ENCODE measurements at regions not wholly inside any gene's neighbourhood (a gene's known extent, or its start where the extent isn't known, plus 50 kb on each side); places are given as distances from the start of the nearest gene placed in this dataset.

DNA sequence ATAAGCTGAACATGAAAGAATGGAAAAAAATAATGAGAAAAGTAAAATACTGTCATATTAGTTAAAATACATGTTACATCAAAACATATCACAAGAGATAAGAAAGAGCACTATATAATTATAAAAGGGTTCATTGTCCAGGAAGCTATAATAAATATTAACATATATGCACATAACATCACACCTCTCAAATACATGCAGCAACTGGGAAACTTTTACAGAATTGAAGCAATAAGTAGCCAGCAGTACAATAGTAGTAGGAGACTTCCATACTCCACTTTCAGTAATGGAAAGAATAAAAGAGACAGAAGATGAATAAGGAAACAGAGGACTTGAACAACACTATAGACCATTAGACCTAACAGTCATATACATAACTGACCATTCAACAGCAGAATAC is 90.4 kb downstream of the AHSP start:
- TF ChIP-seq, protein P1, sequence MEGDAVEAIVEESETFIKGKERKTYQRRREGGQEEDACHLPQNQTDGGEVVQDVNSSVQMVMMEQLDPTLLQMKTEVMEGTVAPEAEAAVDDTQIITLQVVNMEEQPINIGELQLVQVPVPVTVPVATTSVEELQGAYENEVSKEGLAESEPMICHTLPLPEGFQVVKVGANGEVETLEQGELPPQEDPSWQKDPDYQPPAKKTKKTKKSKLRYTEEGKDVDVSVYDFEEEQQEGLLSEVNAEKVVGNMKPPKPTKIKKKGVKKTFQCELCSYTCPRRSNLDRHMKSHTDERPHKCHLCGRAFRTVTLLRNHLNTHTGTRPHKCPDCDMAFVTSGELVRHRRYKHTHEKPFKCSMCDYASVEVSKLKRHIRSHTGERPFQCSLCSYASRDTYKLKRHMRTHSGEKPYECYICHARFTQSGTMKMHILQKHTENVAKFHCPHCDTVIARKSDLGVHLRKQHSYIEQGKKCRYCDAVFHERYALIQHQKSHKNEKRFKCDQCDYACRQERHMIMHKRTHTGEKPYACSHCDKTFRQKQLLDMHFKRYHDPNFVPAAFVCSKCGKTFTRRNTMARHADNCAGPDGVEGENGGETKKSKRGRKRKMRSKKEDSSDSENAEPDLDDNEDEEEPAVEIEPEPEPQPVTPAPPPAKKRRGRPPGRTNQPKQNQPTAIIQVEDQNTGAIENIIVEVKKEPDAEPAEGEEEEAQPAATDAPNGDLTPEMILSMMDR (IDR thresholded peaks at IDR 0.05): no peak
- no peak for TF ChIP-seq ZFX (IDR thresholded peaks at IDR 0.05; ENCODE audit: borderline replicate concordance)

All from 22Rv1 (cell line).